HK-2 (cell line): ENCODE measurements at regions not wholly inside any gene's neighbourhood (a gene's known extent, or its start where the extent isn't known, plus 50 kb on each side); places are given as distances from the start of the nearest gene placed in this dataset.
A peak's percentile ranks its signal among the peaks of the same experiment; 100 is the strongest.
"Not testable (repeated sequence)": the region's sequence is repeated elsewhere in the genome, so short reads cannot be mapped to it uniquely, and the experiment has no call there.

Experiments used
- DNase-seq: peaks from one replicate; pipeline ENCODE4 v3.0.0-alpha.2; 2018; ENCODE audit not compliant: unreplicated experiment

GRCh38 chr10:125247576-125247975, 87.2 kb upstream of the CTBP2 start:
- DNase-seq, result no peak

- DNase-seq, result no peak
Measured at GRCh38 chr10:125243532-125244253, 83.3 kb upstream of the CTBP2 start.

- no peak for DNase-seq
Measured at GRCh38 chr10:125238682-125239081, 78.3 kb upstream of the CTBP2 start.

GRCh38 chr10:125236091-125236490, 75.7 kb upstream of the CTBP2 start:
- no peak for DNase-seq

GRCh38 chr10:125235093-125236069, 75.0 kb upstream of the CTBP2 start:
- DNase-seq, result no peak

- not testable (repeated sequence) for DNase-seq
Measured at GRCh38 chr10:125234576-125234975, 74.2 kb upstream of the CTBP2 start.

- DNase-seq, result no peak
Measured at GRCh38 chr10:125233726-125234125, 73.4 kb upstream of the CTBP2 start.

- DNase-seq, result peak; percentile 13
Measured at GRCh38 chr10:125232841-125233240, 72.5 kb upstream of the CTBP2 start.

GRCh38 chr10:125231813-125232475, 71.6 kb upstream of the CTBP2 start:
- DNase-seq, result peak; percentile 8

GRCh38 chr10:125231116-125231812, 70.9 kb upstream of the CTBP2 start:
- peak; percentile 94 for DNase-seq

GRCh38 chr10:125230251-125230650, 69.9 kb upstream of the CTBP2 start:
- DNase-seq, result no peak

GRCh38 chr10:125228245-125228940, 68.0 kb upstream of the CTBP2 start:
- DNase-seq, result not testable (repeated sequence)

GRCh38 chr10:125227546-125227945, 67.2 kb upstream of the CTBP2 start:
- DNase-seq, result no peak

GRCh38 chr10:125226823-125227222, 66.5 kb upstream of the CTBP2 start:
- no peak for DNase-seq

GRCh38 chr10:125226005-125226404, 65.6 kb upstream of the CTBP2 start:
- no peak for DNase-seq

- no peak for DNase-seq
Measured at GRCh38 chr10:125225051-125225450, 64.7 kb upstream of the CTBP2 start.

GRCh38 chr10:125222515-125223308, 62.3 kb upstream of the CTBP2 start:
- no peak for DNase-seq

GRCh38 chr10:125221716-125222115, 61.4 kb upstream of the CTBP2 start:
- DNase-seq, result no peak

- DNase-seq, result no peak
Measured at GRCh38 chr10:125219776-125220175, 59.4 kb upstream of the CTBP2 start.

- no peak for DNase-seq
Measured at GRCh38 chr10:125218967-125219366, 58.6 kb upstream of the CTBP2 start.
